AG20443 (cell line): ENCODE measurements at regions not wholly inside any gene's neighbourhood (a gene's known extent, or its start where the extent isn't known, plus 50 kb on each side); places are given as distances from the start of the nearest gene placed in this dataset.

Experiments
- DNase-seq: peaks from one replicate; pipeline ENCODE4 v3.0.0; 2012; ENCODE audit warnings: low spot score, mixed read lengths

- no peak for DNase-seq
Measured at GRCh38 chr10:52999681-53000080, 227.1 kb upstream of the MBL2 start.

- DNase-seq, result no peak
Measured at GRCh38 chr10:52999258-52999657, 226.7 kb upstream of the MBL2 start.

- DNase-seq, result no peak
Measured at GRCh38 chr10:52997007-52997406, 224.4 kb upstream of the MBL2 start.

- no peak for DNase-seq
Measured at GRCh38 chr10:52994370-52994769, 221.8 kb upstream of the MBL2 start.

- no peak for DNase-seq
Measured at GRCh38 chr10:52993109-52993508, 220.5 kb upstream of the MBL2 start.

- DNase-seq, result no peak
Measured at GRCh38 chr10:52992567-52992966, 220.0 kb upstream of the MBL2 start.

- no peak for DNase-seq
Measured at GRCh38 chr10:52988923-52989322, 216.3 kb upstream of the MBL2 start.

GRCh38 chr10:52986125-52986524 is 213.5 kb upstream of the MBL2 start:
- DNase-seq, result no peak

GRCh38 chr10:52984169-52984568 is 211.6 kb upstream of the MBL2 start:
- DNase-seq, result no peak

GRCh38 chr10:52979295-52979990 is 206.9 kb upstream of the MBL2 start:
- no peak for DNase-seq

GRCh38 chr10:52977581-52977980 is 205.0 kb upstream of the MBL2 start:
- no peak for DNase-seq

- DNase-seq, result no peak
Measured at GRCh38 chr10:52967806-52968795, 195.5 kb upstream of the MBL2 start.

GRCh38 chr10:52966904-52967303 is 194.3 kb upstream of the MBL2 start:
- no peak for DNase-seq

GRCh38 chr10:52965938-52966401 is 193.4 kb upstream of the MBL2 start:
- no peak for DNase-seq

GRCh38 chr10:52965509-52965908 is 192.9 kb upstream of the MBL2 start:
- no peak for DNase-seq

GRCh38 chr10:52961323-52961722 is 188.7 kb upstream of the MBL2 start:
- no peak for DNase-seq

- no peak for DNase-seq
Measured at GRCh38 chr10:52959810-52960209, 187.2 kb upstream of the MBL2 start.

GRCh38 chr10:52956861-52957260 is 184.3 kb upstream of the MBL2 start:
- DNase-seq, result no peak

GRCh38 chr10:52956461-52956860 is 183.9 kb upstream of the MBL2 start:
- no peak for DNase-seq

- no peak for DNase-seq
Measured at GRCh38 chr10:52955337-52955736, 182.8 kb upstream of the MBL2 start.

- no peak for DNase-seq
Measured at GRCh38 chr10:52954407-52954806, 181.8 kb upstream of the MBL2 start.

- no peak for DNase-seq
Measured at GRCh38 chr10:52952391-52953055, 179.9 kb upstream of the MBL2 start.

- no peak for DNase-seq
Measured at GRCh38 chr10:52951824-52952223, 179.2 kb upstream of the MBL2 start.
